ENCODE measurements at regions not wholly inside any gene's neighbourhood (a gene's known extent, or its start where the extent isn't known, plus 50 kb on each side); places are given as distances from the start of the nearest gene placed in this dataset.
"Not testable (repeated sequence)": the region's sequence is repeated elsewhere in the genome, so short reads cannot be mapped to it uniquely, and the experiment has no call there.

- not testable (repeated sequence) for DNase-seq
Measured at GRCh38 chr7:56697058-56697457, 435.2 kb downstream of the ZNF479 start.

GRCh38 chr7:56686276-56686859 is 445.9 kb downstream of the ZNF479 start:
- no peak for DNase-seq

GRCh38 chr7:56639173-56639746 is 493.0 kb downstream of the ZNF479 start:
- DNase-seq: no peak

GRCh38 chr7:56609852-56610355 is 493.7 kb upstream of the NUPR2 start:
- no peak for DNase-seq

- DNase-seq: no peak
Measured at GRCh38 chr7:56605146-56605545, 488.9 kb upstream of the NUPR2 start.

GRCh38 chr7:56578612-56579011 is 462.4 kb upstream of the NUPR2 start:
- no peak for DNase-seq

- no peak for DNase-seq
Measured at GRCh38 chr7:56570968-56571367, 454.8 kb upstream of the NUPR2 start.

- DNase-seq: no peak
Measured at GRCh38 chr7:56538541-56539429, 422.6 kb upstream of the NUPR2 start.

- DNase-seq: no peak
Measured at GRCh38 chr7:56537952-56538351, 421.7 kb upstream of the NUPR2 start.

- DNase-seq: no peak
Measured at GRCh38 chr7:56537477-56537876, 421.3 kb upstream of the NUPR2 start.

- DNase-seq: no peak
Measured at GRCh38 chr7:56495165-56495564, 378.9 kb upstream of the NUPR2 start.

- no peak for DNase-seq
Measured at GRCh38 chr7:56493704-56494450, 377.7 kb upstream of the NUPR2 start.

GRCh38 chr7:56493196-56493595 is 377.0 kb upstream of the NUPR2 start:
- no peak for DNase-seq

GRCh38 chr7:56491636-56492425 is 375.6 kb upstream of the NUPR2 start:
- DNase-seq: no peak

- DNase-seq: no peak
Measured at GRCh38 chr7:56483861-56484550, 367.8 kb upstream of the NUPR2 start.

- no peak for DNase-seq
Measured at GRCh38 chr7:56483153-56483552, 366.9 kb upstream of the NUPR2 start.

GRCh38 chr7:56479748-56480147 is 363.5 kb upstream of the NUPR2 start:
- DNase-seq: no peak

- no peak for DNase-seq
Measured at GRCh38 chr7:56479136-56479535, 362.9 kb upstream of the NUPR2 start.

- DNase-seq: no peak
Measured at GRCh38 chr7:56474271-56474670, 358.1 kb upstream of the NUPR2 start.

- DNase-seq: no peak
Measured at GRCh38 chr7:56471811-56472210, 355.6 kb upstream of the NUPR2 start.

Measured in DMS79 (cell line).